H9 (cell line): ENCODE measurements at regions not wholly inside any gene's neighbourhood (a gene's known extent, or its start where the extent isn't known, plus 50 kb on each side); places are given as distances from the start of the nearest gene placed in this dataset.

Source experiments
- DNase-seq: peaks from one replicate; pipeline ENCODE4 v3.0.0-alpha.2; 2017
- H2AFZ ChIP-seq: one replicate; pipeline ENCODE4 v1.6.1; 2013; ENCODE audit warnings: mild to moderate bottlenecking, low read length, control low read depth, moderate library complexity
- H2AK5ac ChIP-seq: 2 replicates; pipeline ENCODE4 v1.6.1; 2013; ENCODE audit warnings: low read length, control low read depth, mixed read lengths; ENCODE audit not compliant: insufficient read length
- H2BK120ac ChIP-seq: one replicate; pipeline ENCODE4 v1.6.1; 2013; ENCODE audit warnings: low read depth, mild to moderate bottlenecking, low read length, control low read depth, inconsistent platforms; ENCODE audit not compliant: poor library complexity, severe bottlenecking
- H2BK12ac ChIP-seq: 2 replicates; pipeline ENCODE4 v1.6.1; 2013; ENCODE audit warnings: low read length, control low read depth, mixed read lengths, low read depth; ENCODE audit not compliant: insufficient read length
- H2BK15ac ChIP-seq: 2 replicates; pipeline ENCODE4 v1.6.1; 2013; ENCODE audit warnings: low read depth, low read length, control low read depth
- H2BK20ac ChIP-seq: one replicate; pipeline ENCODE4 v1.6.1; 2013; ENCODE audit warnings: low read depth, mild to moderate bottlenecking, low read length, control low read depth, inconsistent platforms; ENCODE audit not compliant: poor library complexity, severe bottlenecking
- H2BK5ac ChIP-seq: 2 replicates; pipeline ENCODE4 v1.6.1; 2013; ENCODE audit warnings: low read length, control low read depth, mixed read lengths; ENCODE audit not compliant: insufficient read length
- H3K14ac ChIP-seq: 2 replicates; pipeline ENCODE4 v1.6.1; 2013; ENCODE audit warnings: low read length, control low read depth; ENCODE audit not compliant: insufficient read depth
- H3K18ac ChIP-seq: 2 replicates; pipeline ENCODE4 v1.6.1; 2013; ENCODE audit warnings: low read depth, mild to moderate bottlenecking, mixed read lengths, low read length, control low read depth; ENCODE audit not compliant: insufficient read length
- H3K23ac ChIP-seq: 2 replicates; pipeline ENCODE4 v1.6.1; 2013; ENCODE audit warnings: low read length, control low read depth, mixed read lengths, low read depth; ENCODE audit not compliant: insufficient read length
- H3K23me2 ChIP-seq: 2 replicates; pipeline ENCODE4 v1.6.1; 2013; ENCODE audit warnings: low read depth, mild to moderate bottlenecking, mixed read lengths, low read length, control low read depth; ENCODE audit not compliant: insufficient read length, poor library complexity, severe bottlenecking
- H3K27ac ChIP-seq: 2 replicates; pipeline ENCODE4 v1.5.1; 2013; ENCODE audit warnings: low read length, control low read depth, mixed read lengths, low read depth; ENCODE audit not compliant: insufficient read length
- H3K27me3 ChIP-seq: 2 replicates; pipeline ENCODE4 v1.6.1; 2013; ENCODE audit warnings: low read length, control low read depth, inconsistent platforms; ENCODE audit not compliant: insufficient read depth
- H3K4ac ChIP-seq: 2 replicates; pipeline ENCODE4 v1.6.1; 2013; ENCODE audit warnings: low read depth, mild to moderate bottlenecking, control low read depth, inconsistent platforms, low read length, moderate library complexity
- H3K4me1 ChIP-seq: 2 replicates; pipeline ENCODE4 v1.6.1; 2013; ENCODE audit warnings: low read length, control low read depth, inconsistent platforms; ENCODE audit not compliant: insufficient read depth
- H3K4me2 ChIP-seq: 2 replicates; pipeline ENCODE4 v1.6.1; 2013; ENCODE audit warnings: low read length, control low read depth, mixed read lengths; ENCODE audit not compliant: insufficient read length, insufficient read depth
- H3K56ac ChIP-seq: 2 replicates; pipeline ENCODE4 v1.6.1; 2013; ENCODE audit warnings: low read depth, mild to moderate bottlenecking, mixed read lengths, low read length, control low read depth; ENCODE audit not compliant: insufficient read length
- H3K79me1 ChIP-seq: 2 replicates; pipeline ENCODE4 v1.6.1; 2013; ENCODE audit warnings: low read depth, mild to moderate bottlenecking, moderate library complexity, low read length, control low read depth, inconsistent platforms; ENCODE audit not compliant: insufficient read depth, poor library complexity, severe bottlenecking
- H3K79me2 ChIP-seq: 2 replicates; pipeline ENCODE4 v1.6.1; 2013; ENCODE audit warnings: low read length, control low read depth, inconsistent platforms; ENCODE audit not compliant: insufficient read depth
- H3K9ac ChIP-seq: 2 replicates; pipeline ENCODE4 v1.6.1; 2013; ENCODE audit warnings: low read length, control low read depth, mixed read lengths; ENCODE audit not compliant: insufficient read length; ENCODE audit errors: extremely low read depth
- H3K9me3 ChIP-seq: one replicate; pipeline ENCODE4 v1.6.1; 2013; ENCODE audit warnings: low read depth, low read length, inconsistent platforms; ENCODE audit not compliant: control insufficient read depth
- H3T11ph ChIP-seq: one replicate; pipeline ENCODE4 v1.6.1; 2013; ENCODE audit warnings: mild to moderate bottlenecking, low read length, control low read depth, inconsistent platforms
- H4K20me1 ChIP-seq: one replicate; pipeline ENCODE4 v1.6.1; 2013; ENCODE audit not compliant: control insufficient read depth, insufficient read length, insufficient read depth
- H4K5ac ChIP-seq: 2 replicates; pipeline ENCODE4 v1.6.1; 2013; ENCODE audit warnings: low read depth, mild to moderate bottlenecking, mixed read lengths, low read length, control low read depth; ENCODE audit not compliant: insufficient read length
- H4K8ac ChIP-seq: replicated peaks from 2 replicates; pipeline ENCODE4 v1.6.1; 2013; ENCODE audit warnings: low read length, control low read depth, mixed read lengths, low read depth; ENCODE audit not compliant: insufficient read length
- H4K91ac ChIP-seq: 2 replicates; pipeline ENCODE4 v1.6.1; 2013; ENCODE audit warnings: low read depth, mild to moderate bottlenecking, moderate library complexity, mixed read lengths, low read length, control low read depth; ENCODE audit not compliant: insufficient read length
- H3K27ac Mint-ChIP-seq, 3 experiments: 2 replicates in 2 of 3; 3 replicates in 1 of 3; pipeline ENCODE4 v1.8.0; 2020 to 2021; ENCODE audit warnings: mixed read lengths in 3 of 3, mild to moderate bottlenecking in 1 of 3, moderate library complexity in 1 of 3
- H3K27me3 Mint-ChIP-seq: 2 replicates; pipeline ENCODE4 v1.8.0; 2021; ENCODE audit warnings: low read depth, mild to moderate bottlenecking, moderate library complexity, mixed read lengths
- H3K36me3 Mint-ChIP-seq, 3 experiments: 2 replicates in 2 of 3; 3 replicates in 1 of 3; pipeline ENCODE4 v1.8.0; 2020 to 2021; ENCODE audit warnings: low read depth in 3 of 3, mixed read lengths in 3 of 3; ENCODE audit not compliant: insufficient read depth in 1 of 3
- H3K4me1 Mint-ChIP-seq, 2 experiments: 2 replicates each; pipeline ENCODE4 v1.8.0; 2020; ENCODE audit warnings: mixed read lengths in 2 of 2
- H3K4me3 Mint-ChIP-seq, 2 experiments: 2 replicates in 1 of 2; 3 replicates in 1 of 2; pipeline ENCODE4 v1.8.0; 2020 to 2021; ENCODE audit warnings: mild to moderate bottlenecking in 2 of 2, mixed read lengths in 2 of 2, moderate library complexity in 1 of 2
- H3K9me3 Mint-ChIP-seq, 2 experiments: 2 replicates in 1 of 2; 3 replicates in 1 of 2; pipeline ENCODE4 v1.8.0; 2020; ENCODE audit warnings: mild to moderate bottlenecking in 2 of 2, mixed read lengths in 2 of 2, moderate library complexity in 1 of 2
- CTCF ChIP-seq: fragments of 200-600 bp; sonication (generic); conservative IDR thresholded peaks from 3 replicates; pipeline ENCODE4 v1.8.0; 2021; ENCODE audit warnings: antibody characterized with exemption, mild to moderate bottlenecking
- WGBS: extraction: QIAGEN DNeasy Blood & Tissue Kit; methylation state at CpG from one replicate; pipeline ENCODE4 v1.1.7; 2013; ENCODE audit warnings: missing lambda C conversion rate, low lambda C conversion rate, mixed read lengths; ENCODE audit not compliant: insufficient read length; ENCODE audit errors: extremely low coverage; 5-methylcytosine and 5-hydroxymethylcytosine counted together

DNA sequence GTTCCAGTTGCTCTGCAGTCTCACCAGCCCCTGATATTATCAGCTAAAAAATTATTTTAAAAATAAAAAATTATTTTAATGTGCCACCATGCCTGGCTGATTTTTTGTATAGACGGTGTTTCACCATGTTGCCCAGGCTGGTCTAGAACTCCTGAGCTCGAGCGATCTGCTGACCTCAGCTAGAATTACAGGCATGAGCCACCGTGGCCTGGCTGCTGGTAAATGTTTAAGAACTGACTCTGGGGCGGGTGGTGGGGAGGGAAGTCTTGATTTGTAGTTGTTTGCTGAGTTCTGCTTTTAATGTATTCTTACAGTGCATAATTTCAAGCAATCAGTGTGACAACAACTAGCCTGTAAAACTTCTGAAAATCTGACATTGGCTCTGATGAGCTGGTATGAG, 120.9 kb upstream of the PLET1 start:
- Histone ChIP-seq H3K27me3 (no peaks in the 10 kb centered on the region), H3K4ac (no peak overlapping the region), H3K27ac (no peak overlapping the region), H4K5ac (no peak overlapping the region), H3K79me2 (no peaks in the 10 kb centered on the region), H3K79me1 (no peaks in the 10 kb centered on the region), H3K18ac (no peak overlapping the region), H2BK120ac (no peak overlapping the region), H3K56ac (no peak overlapping the region), H3T11ph (no peak overlapping the region), H2AK5ac (no peak overlapping the region), H4K91ac (no peak overlapping the region), H4K8ac (no peak overlapping the region), H2BK12ac (no peak overlapping the region), H3K4me1 (no peaks in the 10 kb centered on the region), H3K9ac (no peak overlapping the region), H2BK5ac (no peak overlapping the region), H3K14ac (no peak overlapping the region), H2AFZ (no peak overlapping the region), H3K23me2 (no peaks in the 10 kb centered on the region), H2BK20ac (no peak overlapping the region), H3K4me2 (no peak overlapping the region), H2BK15ac (no peak overlapping the region), H4K20me1 (no peaks in the 10 kb centered on the region), H3K23ac (no peak overlapping the region), H3K9me3 (no peaks in the 10 kb centered on the region)
- no peak for DNase-seq
- peaks cover 0 to 2% of the 10 kb centered on the region in 2 experiments; a peak in 2 of 5 replicates for H3K9me3 Mint-ChIP-seq
- no peak for TF ChIP-seq CTCF
- WGBS = no CpG with 5 or more reads among the region's 5 CpGs
- H3K36me3 Mint-ChIP-seq = no peaks in the 10 kb centered on the region; a peak in 1 of 7 replicates
- peaks cover 2% of the 10 kb centered on the region; the same call in 1 of the 2 replicates for H3K27me3 Mint-ChIP-seq
- H3K27ac Mint-ChIP-seq = no peak overlapping the region
- H3K4me1 Mint-ChIP-seq = 0 out of 4 replicates have a peak, but pooled peaks cover 0 to 3% of the 10 kb centered on the region in 2 experiments
- no peak overlapping the region for H3K4me3 Mint-ChIP-seq
